OCI-LY1 (cell line): ENCODE measurements at regions not wholly inside any gene's neighbourhood (a gene's known extent, or its start where the extent isn't known, plus 50 kb on each side); places are given as distances from the start of the nearest gene placed in this dataset.

Experiments
- CTCF ChIP-seq: fragments of 200-600 bp; sonication (generic), shearing (Covaris generic); IDR thresholded peaks from 2 replicates; pipeline ENCODE4 v1.5.1; 2017; ENCODE audit warnings: mild to moderate bottlenecking, antibody characterized with exemption, low read length, moderate library complexity, mixed read lengths
- EZH2 ChIP-seq: fragments of 200-600 bp; sonication (generic), shearing (Covaris generic); IDR thresholded peaks from 2 replicates; pipeline ENCODE4 v1.8.0; 2017; ENCODE audit warnings: borderline replicate concordance, mixed run types, mild to moderate bottlenecking, antibody characterized with exemption, low read length, moderate library complexity, mixed read lengths

DNA sequence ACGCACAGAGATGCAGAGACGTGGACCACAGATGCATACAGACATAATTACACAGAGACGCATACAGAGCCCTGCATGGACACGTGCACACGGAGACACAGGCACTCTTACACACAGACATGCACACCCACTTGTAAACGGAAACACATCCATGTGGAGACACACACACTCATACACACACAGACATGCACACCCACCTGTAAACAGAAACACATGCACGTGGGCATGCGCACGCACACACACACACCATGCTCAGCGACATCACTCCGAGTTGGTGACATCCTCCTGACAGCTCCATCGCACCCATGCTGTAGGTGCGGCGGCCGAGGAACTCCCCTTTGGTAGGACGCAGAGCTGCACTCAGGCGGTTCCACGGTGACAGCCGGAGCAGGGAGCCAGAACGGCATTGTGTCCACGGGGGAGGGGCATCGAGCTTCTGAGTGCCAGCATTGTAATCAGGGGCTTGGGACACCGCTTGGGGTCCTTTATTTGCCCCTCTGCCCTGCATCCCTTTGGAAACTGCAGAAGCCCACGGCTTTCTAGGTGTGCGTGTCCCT lies 233.5 kb downstream of the RBFOX3 start:
- TF ChIP-seq CTCF: no peak
- TF ChIP-seq EZH2: no peak
